GM12874 (cell line): ENCODE measurements at regions not wholly inside any gene's neighbourhood (a gene's known extent, or its start where the extent isn't known, plus 50 kb on each side); places are given as distances from the start of the nearest gene placed in this dataset.

ENCODE experiments used
- TF ChIP-seq, protein P1 (sequence below): IDR thresholded peaks from 2 replicates; pipeline ENCODE4 v1.5.1; 2011; ENCODE audit warnings: low read depth, mild to moderate bottlenecking, control low read depth, low read length, moderate library complexity; ENCODE audit not compliant: insufficient read depth

DNA sequence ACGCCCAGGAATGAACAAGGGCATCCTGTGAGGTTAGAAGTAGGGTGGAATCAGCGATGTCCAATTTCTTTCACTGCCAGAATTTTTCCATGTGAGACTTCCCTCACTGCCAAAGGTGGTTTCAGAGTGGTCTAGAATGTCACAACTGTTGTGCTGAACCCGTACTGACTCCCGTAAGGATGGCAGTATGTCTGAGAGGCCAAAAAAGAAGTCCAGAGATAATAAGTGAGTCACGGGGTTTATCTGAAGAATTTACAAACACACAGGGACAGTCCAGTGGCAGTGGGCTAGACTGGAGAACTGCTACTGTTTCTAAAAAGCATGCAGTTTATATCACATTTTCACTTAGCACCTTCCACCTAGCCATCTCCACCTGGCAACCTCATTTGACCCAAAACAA, 160.6 kb upstream of the ATP10A start:
- TF ChIP-seq, protein P1, sequence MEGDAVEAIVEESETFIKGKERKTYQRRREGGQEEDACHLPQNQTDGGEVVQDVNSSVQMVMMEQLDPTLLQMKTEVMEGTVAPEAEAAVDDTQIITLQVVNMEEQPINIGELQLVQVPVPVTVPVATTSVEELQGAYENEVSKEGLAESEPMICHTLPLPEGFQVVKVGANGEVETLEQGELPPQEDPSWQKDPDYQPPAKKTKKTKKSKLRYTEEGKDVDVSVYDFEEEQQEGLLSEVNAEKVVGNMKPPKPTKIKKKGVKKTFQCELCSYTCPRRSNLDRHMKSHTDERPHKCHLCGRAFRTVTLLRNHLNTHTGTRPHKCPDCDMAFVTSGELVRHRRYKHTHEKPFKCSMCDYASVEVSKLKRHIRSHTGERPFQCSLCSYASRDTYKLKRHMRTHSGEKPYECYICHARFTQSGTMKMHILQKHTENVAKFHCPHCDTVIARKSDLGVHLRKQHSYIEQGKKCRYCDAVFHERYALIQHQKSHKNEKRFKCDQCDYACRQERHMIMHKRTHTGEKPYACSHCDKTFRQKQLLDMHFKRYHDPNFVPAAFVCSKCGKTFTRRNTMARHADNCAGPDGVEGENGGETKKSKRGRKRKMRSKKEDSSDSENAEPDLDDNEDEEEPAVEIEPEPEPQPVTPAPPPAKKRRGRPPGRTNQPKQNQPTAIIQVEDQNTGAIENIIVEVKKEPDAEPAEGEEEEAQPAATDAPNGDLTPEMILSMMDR, result no peak

DNA sequence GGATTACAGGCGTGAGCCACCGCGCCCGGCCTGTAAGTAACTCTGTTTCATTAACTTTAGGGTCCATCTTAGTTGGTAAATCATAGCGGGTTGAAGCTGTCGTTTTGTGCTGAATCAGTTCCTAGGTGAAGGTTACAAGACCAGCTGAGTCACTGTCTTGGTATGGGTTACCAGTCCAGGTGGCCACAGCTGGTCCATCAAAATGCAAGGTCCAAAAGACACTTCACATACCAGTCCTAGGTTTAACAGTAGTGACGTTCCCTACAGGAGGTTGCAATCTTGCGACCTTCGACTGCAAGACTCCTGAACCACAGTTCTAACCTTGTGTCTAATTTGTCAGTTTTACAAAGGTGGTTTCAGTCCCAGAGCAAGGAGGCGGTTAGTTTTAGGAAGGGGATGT, 160.1 kb upstream of the ATP10A start:
- TF ChIP-seq, protein P1, result no peak

DNA sequence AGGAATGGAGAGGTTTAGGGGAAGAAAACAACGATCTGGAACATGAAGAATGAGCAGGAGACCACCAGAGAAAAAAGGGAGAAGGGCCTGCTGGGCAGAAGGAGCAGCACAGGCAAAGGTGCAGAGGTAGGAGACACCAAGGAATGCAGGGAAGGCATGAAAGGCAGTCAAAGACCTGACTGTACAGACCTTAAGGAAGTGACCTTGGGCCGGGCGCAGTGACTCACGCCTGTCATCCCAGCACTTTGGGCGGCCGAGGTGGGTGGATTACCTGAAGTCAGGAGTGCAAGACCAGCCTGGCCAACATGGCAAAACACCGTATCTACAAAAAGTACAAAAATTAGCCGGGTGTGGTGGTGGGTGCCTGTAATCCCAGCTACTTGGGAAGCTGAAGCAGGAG, 157.7 kb upstream of the ATP10A start:
- TF ChIP-seq, protein P1, result no peak

DNA sequence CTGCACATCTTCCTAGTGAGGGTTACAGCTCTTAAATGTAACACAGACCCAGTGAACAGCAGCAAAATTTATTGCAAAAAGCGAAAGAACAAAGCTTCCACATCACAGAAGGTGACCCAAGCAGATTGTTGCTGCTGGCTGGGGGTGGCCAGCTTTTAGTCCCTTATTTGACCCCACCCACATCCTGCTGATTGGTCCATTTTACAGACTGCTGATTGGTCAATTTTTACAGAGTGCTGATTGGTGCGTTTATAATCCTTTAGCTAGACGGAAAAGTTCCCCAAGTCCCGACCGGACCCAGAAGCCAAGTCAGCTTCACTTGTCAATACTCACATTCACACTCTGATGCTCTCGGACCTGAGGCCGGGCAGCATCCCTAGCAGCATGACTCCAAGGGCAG, 154.5 kb upstream of the ATP10A start:
- TF ChIP-seq, protein P1, result no peak

DNA sequence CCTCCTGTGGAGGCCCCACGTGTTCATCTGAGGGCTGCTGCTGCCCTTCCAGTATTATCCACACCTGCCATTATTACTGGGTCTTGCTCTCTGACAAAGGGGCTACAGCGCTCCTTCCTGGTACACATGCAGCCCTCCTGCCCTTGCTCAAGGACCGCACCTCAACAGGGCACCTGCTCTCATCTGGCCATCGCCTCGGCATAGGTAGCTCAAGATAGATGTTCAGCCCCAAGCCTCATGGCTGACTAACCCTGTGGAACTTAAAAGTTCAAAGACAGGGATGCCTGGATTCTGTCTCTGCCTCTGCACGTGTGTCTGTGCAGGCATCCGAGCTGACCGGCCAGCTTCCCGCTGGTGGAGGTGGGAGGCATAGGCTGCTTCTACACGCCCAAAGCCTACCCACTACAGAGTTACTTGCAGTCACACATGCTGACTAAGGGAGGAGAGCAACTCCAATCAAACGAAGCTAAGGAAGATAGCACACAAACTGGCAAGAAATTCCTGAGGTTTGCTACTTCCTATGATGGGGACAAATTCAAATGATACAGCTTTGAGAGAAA, 152.5 kb upstream of the ATP10A start:
- TF ChIP-seq, protein P1, result no peak

DNA sequence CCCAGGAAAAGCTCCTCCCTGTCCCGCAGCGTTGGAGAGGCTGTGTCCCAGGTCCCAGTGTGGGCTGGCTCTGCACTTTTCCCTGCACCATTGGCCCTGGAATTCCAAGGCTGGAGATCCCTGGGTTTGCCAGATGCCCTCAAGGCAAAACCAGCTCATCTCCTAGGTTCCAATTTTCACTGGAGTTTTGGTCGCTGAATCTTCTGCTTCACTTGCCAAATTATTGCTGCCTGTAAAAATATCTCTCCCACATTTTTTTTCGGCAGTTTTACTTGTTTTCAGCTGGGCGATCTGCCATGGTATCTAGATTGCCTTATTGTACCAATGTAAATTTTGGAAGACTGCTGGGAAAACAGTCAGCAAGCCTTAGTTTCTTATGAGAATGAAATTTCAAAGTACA, 150.9 kb upstream of the ATP10A start:
- TF ChIP-seq, protein P1, result no peak

DNA sequence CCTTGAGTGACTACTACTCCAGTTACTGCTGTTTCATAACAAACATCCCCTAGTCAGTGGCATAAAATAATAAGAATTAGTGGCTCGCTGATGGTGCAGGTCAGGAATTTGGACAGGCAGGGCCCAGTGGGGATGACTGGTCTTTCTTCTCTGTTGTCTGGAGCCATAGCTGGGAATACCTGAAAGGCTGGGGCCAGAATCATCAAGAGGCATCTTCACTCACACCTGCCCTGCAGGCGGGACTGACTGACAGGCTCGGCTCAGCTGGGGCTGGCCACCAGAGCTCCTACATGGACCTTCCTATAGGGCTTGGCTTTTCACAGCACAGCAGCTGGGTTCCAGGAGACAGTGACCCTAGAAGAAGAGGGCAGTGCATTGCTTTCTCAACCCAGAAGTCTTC, 148.8 kb upstream of the ATP10A start:
- TF ChIP-seq, protein P1, result no peak
